ENCODE measurements at regions not wholly inside any gene's neighbourhood (a gene's known extent, or its start where the extent isn't known, plus 50 kb on each side); places are given as distances from the start of the nearest gene placed in this dataset.

DNA sequence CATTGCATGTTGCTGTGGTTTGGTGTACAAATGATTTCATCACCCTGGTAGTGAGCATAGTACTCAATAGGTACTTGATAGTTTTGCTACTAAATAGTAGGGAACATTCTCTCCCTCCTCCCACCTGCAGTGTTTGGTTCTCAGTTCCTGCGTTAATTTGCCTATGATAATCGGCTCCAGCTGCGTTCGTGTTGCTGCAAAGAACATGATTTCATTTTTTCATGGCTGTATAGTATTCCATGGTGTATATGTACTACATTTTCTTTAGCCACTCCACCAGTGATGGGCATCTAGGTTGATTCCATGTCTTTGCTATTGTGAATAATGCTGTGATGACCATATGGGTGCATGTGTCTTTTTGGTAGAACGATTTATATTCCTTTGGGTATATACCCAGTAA, 903.4 kb downstream of the TTLL7 start:
- TF ChIP-seq, protein P1, sequence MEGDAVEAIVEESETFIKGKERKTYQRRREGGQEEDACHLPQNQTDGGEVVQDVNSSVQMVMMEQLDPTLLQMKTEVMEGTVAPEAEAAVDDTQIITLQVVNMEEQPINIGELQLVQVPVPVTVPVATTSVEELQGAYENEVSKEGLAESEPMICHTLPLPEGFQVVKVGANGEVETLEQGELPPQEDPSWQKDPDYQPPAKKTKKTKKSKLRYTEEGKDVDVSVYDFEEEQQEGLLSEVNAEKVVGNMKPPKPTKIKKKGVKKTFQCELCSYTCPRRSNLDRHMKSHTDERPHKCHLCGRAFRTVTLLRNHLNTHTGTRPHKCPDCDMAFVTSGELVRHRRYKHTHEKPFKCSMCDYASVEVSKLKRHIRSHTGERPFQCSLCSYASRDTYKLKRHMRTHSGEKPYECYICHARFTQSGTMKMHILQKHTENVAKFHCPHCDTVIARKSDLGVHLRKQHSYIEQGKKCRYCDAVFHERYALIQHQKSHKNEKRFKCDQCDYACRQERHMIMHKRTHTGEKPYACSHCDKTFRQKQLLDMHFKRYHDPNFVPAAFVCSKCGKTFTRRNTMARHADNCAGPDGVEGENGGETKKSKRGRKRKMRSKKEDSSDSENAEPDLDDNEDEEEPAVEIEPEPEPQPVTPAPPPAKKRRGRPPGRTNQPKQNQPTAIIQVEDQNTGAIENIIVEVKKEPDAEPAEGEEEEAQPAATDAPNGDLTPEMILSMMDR (IDR thresholded peaks at IDR 0.05), result no peak
- no peak for TF ChIP-seq POLR2AphosphoS5 (IDR thresholded peaks at IDR 0.05)
- TF ChIP-seq POLR2A (IDR thresholded peaks at IDR 0.05), result no peak
